Breast epithelium (tissue), 4 donors: ENCODE measurements at regions not wholly inside any gene's neighbourhood (a gene's known extent, or its start where the extent isn't known, plus 50 kb on each side); places are given as distances from the start of the nearest gene placed in this dataset.
A peak's percentile ranks its signal among the peaks of the same experiment; 100 is the strongest.

Experiments
- DNase-seq, 2 donors: peaks; one replicate each; pipeline ENCODE4 v3.0.0-alpha.2; 2019; ENCODE audit warnings: low spot score in 2 of 2
- H3K27ac ChIP-seq, 2 donors: fragments of 200-600 bp; sonication (generic) in 1 of 2; one replicate each; pipeline ENCODE4 v1.5.1; 2016 to 2019; ENCODE audit warnings: mild to moderate bottlenecking in 1 of 2
- H3K27me3 ChIP-seq, 2 donors: fragments of 200-600 bp; sonication (generic) in 1 of 2; one replicate each; pipeline versions ENCODE4 v1.5.1 to v1.6.0; 2017 to 2019; ENCODE audit warnings: control low read depth in 1 of 2, mild to moderate bottlenecking in 1 of 2
- H3K36me3 ChIP-seq: fragments of 200-600 bp; one replicate; pipeline ENCODE4 v1.5.1; 2019
- H3K4me1 ChIP-seq, 2 donors: fragments of 200-600 bp; sonication (generic); one replicate each; pipeline ENCODE4 v1.5.1; 2016 to 2019; ENCODE audit warnings: control low read depth in 1 of 2
- H3K4me3 ChIP-seq, 3 donors: fragments of 200-600 bp; sonication (generic); 1 replicate in 2 of 3; 2 replicates in 1 of 3; pipeline ENCODE4 v1.5.1; 2016 to 2019; ENCODE audit warnings: mild to moderate bottlenecking in 3 of 3, moderate library complexity in 2 of 3
- H3K9me3 ChIP-seq, 2 donors: fragments of 200-600 bp; sonication (generic) in 1 of 2; one replicate each; pipeline ENCODE4 v1.5.1; 2016 to 2019; ENCODE audit warnings: control low read depth in 1 of 2
- POLR2A ChIP-seq: fragments of 450-650 bp; IDR thresholded peaks from one replicate; pipeline ENCODE4 v1.6.1; 2016; ENCODE audit warnings: antibody characterized with exemption, mild to moderate bottlenecking, moderate library complexity
- POLR2AphosphoS5 ChIP-seq, 3 donors: sonication (generic); formaldehyde crosslinking; IDR thresholded peaks; one replicate each; pipeline ENCODE4 v1.6.1; 2017; ENCODE audit warnings: antibody characterized with exemption in 3 of 3
- intact Hi-C: fragments of 100-400 bp; cut with DNase I; formaldehyde crosslinking; loops from one replicate; pipeline ENCODE4 v1.15.1; 2023; ENCODE audit warnings: low total_unique reads
- TF ChIP-seq, protein P1 (sequence below), 3 donors: fragments of 450-650 bp; IDR thresholded peaks; one replicate each; pipeline ENCODE4 v1.5.1; 2016 to 2017; ENCODE audit warnings: antibody characterized with exemption in 3 of 3, mild to moderate bottlenecking in 3 of 3, moderate library complexity in 3 of 3

DNA sequence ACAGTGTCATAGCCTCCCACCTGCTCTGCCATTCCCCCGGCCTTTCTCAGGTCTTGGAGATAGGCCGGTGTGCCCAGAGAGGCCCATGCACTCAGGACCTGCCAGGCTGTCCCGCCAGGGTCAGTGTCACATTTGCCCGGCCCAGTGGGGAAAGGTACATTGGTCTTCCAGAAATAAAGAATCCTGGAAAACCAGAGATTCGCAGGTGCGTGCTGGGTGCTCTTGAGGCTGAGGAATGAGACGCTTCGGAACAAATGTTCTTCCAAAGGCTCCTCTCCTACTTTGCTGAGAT, 205.8 kb upstream of the RTL1 start:
- Histone ChIP-seq H3K9me3 (peaks cover 0 to 11% of the 10 kb centered on the region in 2 donors), H3K27me3 (no peaks in the 10 kb centered on the region), H3K4me3 (no peak overlapping the region), H3K27ac (no peak overlapping the region), H3K4me1 (no peaks in the 10 kb centered on the region), H3K36me3 (no peaks in the 10 kb centered on the region)
- DNase-seq = peak in 1 of 2 donors; percentile 2
- intact Hi-C loops = no loop called here
- TF ChIP-seq POLR2AphosphoS5 (IDR thresholded peaks at IDR 0.05) (no peak), POLR2A (no peak)
- TF ChIP-seq, protein P1, sequence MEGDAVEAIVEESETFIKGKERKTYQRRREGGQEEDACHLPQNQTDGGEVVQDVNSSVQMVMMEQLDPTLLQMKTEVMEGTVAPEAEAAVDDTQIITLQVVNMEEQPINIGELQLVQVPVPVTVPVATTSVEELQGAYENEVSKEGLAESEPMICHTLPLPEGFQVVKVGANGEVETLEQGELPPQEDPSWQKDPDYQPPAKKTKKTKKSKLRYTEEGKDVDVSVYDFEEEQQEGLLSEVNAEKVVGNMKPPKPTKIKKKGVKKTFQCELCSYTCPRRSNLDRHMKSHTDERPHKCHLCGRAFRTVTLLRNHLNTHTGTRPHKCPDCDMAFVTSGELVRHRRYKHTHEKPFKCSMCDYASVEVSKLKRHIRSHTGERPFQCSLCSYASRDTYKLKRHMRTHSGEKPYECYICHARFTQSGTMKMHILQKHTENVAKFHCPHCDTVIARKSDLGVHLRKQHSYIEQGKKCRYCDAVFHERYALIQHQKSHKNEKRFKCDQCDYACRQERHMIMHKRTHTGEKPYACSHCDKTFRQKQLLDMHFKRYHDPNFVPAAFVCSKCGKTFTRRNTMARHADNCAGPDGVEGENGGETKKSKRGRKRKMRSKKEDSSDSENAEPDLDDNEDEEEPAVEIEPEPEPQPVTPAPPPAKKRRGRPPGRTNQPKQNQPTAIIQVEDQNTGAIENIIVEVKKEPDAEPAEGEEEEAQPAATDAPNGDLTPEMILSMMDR (IDR thresholded peaks at IDR 0.05) = no peak

DNA sequence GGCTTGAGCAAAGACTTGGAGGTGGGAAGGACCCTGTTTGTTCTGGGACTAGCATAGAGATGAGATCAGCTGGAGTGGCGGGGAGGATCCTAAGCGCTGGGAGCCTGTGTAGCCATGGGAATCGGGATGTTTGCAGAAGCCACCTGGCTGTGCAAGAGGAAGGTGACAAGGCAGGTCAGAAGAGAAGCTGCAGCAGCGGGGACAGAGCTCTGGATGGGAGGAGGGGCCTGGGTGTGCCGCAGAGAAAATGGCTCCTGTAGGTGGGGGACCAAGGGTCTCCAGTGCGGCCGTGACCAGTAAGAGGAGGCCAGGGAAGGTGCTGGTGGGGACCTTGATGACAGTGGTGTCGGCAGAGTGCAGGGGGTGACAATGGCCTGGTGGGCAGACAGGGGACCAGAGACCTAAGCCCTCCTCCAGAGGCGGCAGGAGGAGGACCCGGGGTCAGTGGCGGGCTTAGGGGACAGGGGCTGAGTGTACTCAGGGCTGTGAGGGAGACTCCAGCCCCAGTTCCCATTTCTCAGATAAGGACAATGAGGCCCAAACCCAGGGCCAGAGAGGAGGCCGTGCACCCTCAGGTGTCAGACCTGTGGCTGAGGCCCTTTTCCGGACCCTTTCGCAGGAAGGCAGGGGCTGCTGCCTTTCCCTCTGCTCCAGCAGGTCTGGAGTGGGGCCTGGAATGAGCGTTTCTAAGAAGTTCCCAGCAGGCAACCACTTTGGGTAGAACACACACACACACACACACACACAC, 206.6 kb upstream of the RTL1 start:
- Histone ChIP-seq H3K9me3 (peaks cover 0 to 11% of the 10 kb centered on the region in 2 donors), H3K4me3 (no peak overlapping the region), H3K27me3 (no peaks in the 10 kb centered on the region), H3K4me1 (no peaks in the 10 kb centered on the region), H3K36me3 (no peaks in the 10 kb centered on the region), H3K27ac (no peak overlapping the region)
- peak in 1 of 2 donors; percentile 12 for DNase-seq
- no peak for TF ChIP-seq POLR2A
- TF ChIP-seq, protein P1 (IDR thresholded peaks at IDR 0.05) = no peak
- no peak for TF ChIP-seq POLR2AphosphoS5 (IDR thresholded peaks at IDR 0.05)
- intact Hi-C loops = no loop called here

DNA sequence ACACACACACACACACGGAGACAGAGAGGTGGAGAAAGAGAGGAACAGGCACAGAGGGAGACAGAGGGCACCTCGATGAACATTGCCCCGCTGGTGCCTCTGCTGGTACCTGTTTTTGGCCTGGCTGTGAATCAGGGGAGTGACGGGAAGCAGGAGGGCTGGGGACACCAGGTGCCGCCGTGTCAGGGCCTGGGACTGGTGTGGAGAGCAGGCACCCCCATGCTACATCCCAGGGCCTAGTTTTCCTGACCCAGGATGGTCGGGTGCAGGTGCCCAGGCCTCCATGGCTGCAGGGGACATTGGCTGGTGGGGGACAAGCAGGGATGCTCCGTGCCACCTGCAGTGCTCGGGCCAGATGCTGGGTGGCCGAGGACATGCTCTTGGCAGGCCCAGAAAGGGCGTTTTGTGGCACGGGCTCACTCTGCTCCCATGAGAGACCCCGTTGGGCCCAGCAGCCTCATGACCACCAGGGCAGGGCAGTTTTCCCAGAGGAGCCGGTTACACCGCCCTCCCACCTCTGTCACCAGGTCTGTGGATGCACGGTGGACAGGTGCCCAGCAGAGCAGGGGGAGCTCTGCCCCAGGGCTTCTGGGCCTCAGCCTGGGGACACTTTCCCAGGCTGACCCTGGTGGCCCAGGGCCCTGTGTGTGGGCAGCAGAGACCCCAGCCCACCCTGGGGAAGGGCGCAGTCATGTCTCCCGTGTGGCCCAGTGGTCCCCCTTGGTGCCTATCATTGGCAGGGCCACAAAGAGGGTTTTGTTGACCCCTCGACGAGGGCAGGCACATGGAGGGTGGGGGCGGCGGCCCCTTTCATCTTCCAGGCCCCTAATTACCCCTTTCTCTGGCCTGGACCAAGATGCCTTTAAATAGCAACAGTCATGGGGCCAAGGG, 207.5 kb upstream of the RTL1 start:
- H3K27me3 ChIP-seq = no peaks in the 10 kb centered on the region
- TF ChIP-seq, protein P1 (IDR thresholded peaks at IDR 0.05) = no peak
- no peak for TF ChIP-seq POLR2A
- intact Hi-C loops = no loop called here
- no peak overlapping the region for H3K27ac ChIP-seq
- peak in 1 of 2 donors; percentile 7 for DNase-seq
- peaks cover 0 to 11% of the 10 kb centered on the region in 2 donors for H3K9me3 ChIP-seq
- no peak overlapping the region for H3K4me3 ChIP-seq
- H3K4me1 ChIP-seq = no peaks in the 10 kb centered on the region
- H3K36me3 ChIP-seq = no peaks in the 10 kb centered on the region

DNA sequence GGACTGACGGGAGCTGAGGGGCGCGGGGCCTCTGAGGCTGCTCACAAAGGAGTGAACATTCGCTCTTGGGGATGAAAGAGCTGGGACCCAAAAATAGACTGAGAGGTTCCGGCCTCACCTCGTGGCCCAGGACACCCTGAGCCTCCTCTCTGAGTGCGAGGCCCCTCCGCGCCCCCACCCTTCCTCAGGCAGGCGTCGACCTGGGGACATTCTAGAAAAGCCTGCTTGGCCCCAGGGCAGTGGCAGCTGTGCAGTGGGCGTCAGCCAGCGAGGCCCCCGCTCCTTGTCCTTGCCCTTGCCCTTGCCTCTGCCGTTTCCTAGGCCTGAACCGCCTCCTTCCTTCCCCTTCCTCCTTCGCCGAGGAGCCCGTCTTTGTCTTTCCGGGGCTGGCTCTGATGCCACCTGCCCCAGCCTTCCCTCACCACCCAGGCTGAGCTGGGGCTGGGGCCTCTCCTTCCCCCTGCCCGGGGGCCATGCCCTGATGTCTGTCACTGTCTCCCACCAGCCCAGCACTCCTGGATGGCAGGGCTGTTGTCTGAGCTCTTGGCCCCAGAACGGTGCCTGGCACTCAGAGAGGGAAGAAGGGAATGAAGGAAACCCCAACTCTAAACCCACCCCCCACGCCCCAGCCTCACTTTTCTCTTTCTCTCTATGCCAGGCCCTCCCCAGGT, 208.2 kb upstream of the RTL1 start:
- no peak overlapping the region for H3K4me3 ChIP-seq
- no peaks in the 10 kb centered on the region for H3K27me3 ChIP-seq
- H3K9me3 ChIP-seq = peaks cover 0 to 10% of the 10 kb centered on the region in 2 donors
- no peak overlapping the region for H3K27ac ChIP-seq
- intact Hi-C loops = no loop called here
- no peaks in the 10 kb centered on the region for H3K4me1 ChIP-seq
- DNase-seq = peak in 1 of 2 donors; percentile 5
- no peaks in the 10 kb centered on the region for H3K36me3 ChIP-seq
- TF ChIP-seq POLR2A (no peak), POLR2AphosphoS5 (IDR thresholded peaks at IDR 0.05) (no peak)
- TF ChIP-seq, protein P1 (IDR thresholded peaks at IDR 0.05) = no peak
